H9 (cell line): ENCODE measurements at regions not wholly inside any gene's neighbourhood (a gene's known extent, or its start where the extent isn't known, plus 50 kb on each side); places are given as distances from the start of the nearest gene placed in this dataset.
"Not testable (repeated sequence)": the region's sequence is repeated elsewhere in the genome, so short reads cannot be mapped to it uniquely, and the experiment has no call there.

ENCODE experiments used
- DNase-seq: peaks from one replicate; pipeline ENCODE4 v3.0.0-alpha.2; 2017
- H2AFZ ChIP-seq: one replicate; pipeline ENCODE4 v1.6.1; 2013; ENCODE audit warnings: mild to moderate bottlenecking, low read length, control low read depth, moderate library complexity
- H2AK5ac ChIP-seq: 2 replicates; pipeline ENCODE4 v1.6.1; 2013; ENCODE audit warnings: low read length, control low read depth, mixed read lengths; ENCODE audit not compliant: insufficient read length
- H2BK120ac ChIP-seq: one replicate; pipeline ENCODE4 v1.6.1; 2013; ENCODE audit warnings: low read depth, mild to moderate bottlenecking, low read length, control low read depth, inconsistent platforms; ENCODE audit not compliant: poor library complexity, severe bottlenecking
- H2BK12ac ChIP-seq: 2 replicates; pipeline ENCODE4 v1.6.1; 2013; ENCODE audit warnings: low read length, control low read depth, mixed read lengths, low read depth; ENCODE audit not compliant: insufficient read length
- H2BK15ac ChIP-seq: 2 replicates; pipeline ENCODE4 v1.6.1; 2013; ENCODE audit warnings: low read depth, low read length, control low read depth
- H2BK20ac ChIP-seq: one replicate; pipeline ENCODE4 v1.6.1; 2013; ENCODE audit warnings: low read depth, mild to moderate bottlenecking, low read length, control low read depth, inconsistent platforms; ENCODE audit not compliant: poor library complexity, severe bottlenecking
- H2BK5ac ChIP-seq: 2 replicates; pipeline ENCODE4 v1.6.1; 2013; ENCODE audit warnings: low read length, control low read depth, mixed read lengths; ENCODE audit not compliant: insufficient read length
- H3K14ac ChIP-seq: 2 replicates; pipeline ENCODE4 v1.6.1; 2013; ENCODE audit warnings: low read length, control low read depth; ENCODE audit not compliant: insufficient read depth
- H3K18ac ChIP-seq: 2 replicates; pipeline ENCODE4 v1.6.1; 2013; ENCODE audit warnings: low read depth, mild to moderate bottlenecking, mixed read lengths, low read length, control low read depth; ENCODE audit not compliant: insufficient read length
- H3K23ac ChIP-seq: 2 replicates; pipeline ENCODE4 v1.6.1; 2013; ENCODE audit warnings: low read length, control low read depth, mixed read lengths, low read depth; ENCODE audit not compliant: insufficient read length
- H3K23me2 ChIP-seq: 2 replicates; pipeline ENCODE4 v1.6.1; 2013; ENCODE audit warnings: low read depth, mild to moderate bottlenecking, mixed read lengths, low read length, control low read depth; ENCODE audit not compliant: insufficient read length, poor library complexity, severe bottlenecking
- H3K27ac ChIP-seq: 2 replicates; pipeline ENCODE4 v1.5.1; 2013; ENCODE audit warnings: low read length, control low read depth, mixed read lengths, low read depth; ENCODE audit not compliant: insufficient read length
- H3K27me3 ChIP-seq: 2 replicates; pipeline ENCODE4 v1.6.1; 2013; ENCODE audit warnings: low read length, control low read depth, inconsistent platforms; ENCODE audit not compliant: insufficient read depth
- H3K4ac ChIP-seq: 2 replicates; pipeline ENCODE4 v1.6.1; 2013; ENCODE audit warnings: low read depth, mild to moderate bottlenecking, control low read depth, inconsistent platforms, low read length, moderate library complexity
- H3K4me1 ChIP-seq: 2 replicates; pipeline ENCODE4 v1.6.1; 2013; ENCODE audit warnings: low read length, control low read depth, inconsistent platforms; ENCODE audit not compliant: insufficient read depth
- H3K4me2 ChIP-seq: 2 replicates; pipeline ENCODE4 v1.6.1; 2013; ENCODE audit warnings: low read length, control low read depth, mixed read lengths; ENCODE audit not compliant: insufficient read length, insufficient read depth
- H3K56ac ChIP-seq: 2 replicates; pipeline ENCODE4 v1.6.1; 2013; ENCODE audit warnings: low read depth, mild to moderate bottlenecking, mixed read lengths, low read length, control low read depth; ENCODE audit not compliant: insufficient read length
- H3K79me1 ChIP-seq: 2 replicates; pipeline ENCODE4 v1.6.1; 2013; ENCODE audit warnings: low read depth, mild to moderate bottlenecking, moderate library complexity, low read length, control low read depth, inconsistent platforms; ENCODE audit not compliant: insufficient read depth, poor library complexity, severe bottlenecking
- H3K79me2 ChIP-seq: 2 replicates; pipeline ENCODE4 v1.6.1; 2013; ENCODE audit warnings: low read length, control low read depth, inconsistent platforms; ENCODE audit not compliant: insufficient read depth
- H3K9ac ChIP-seq: 2 replicates; pipeline ENCODE4 v1.6.1; 2013; ENCODE audit warnings: low read length, control low read depth, mixed read lengths; ENCODE audit not compliant: insufficient read length; ENCODE audit errors: extremely low read depth
- H3K9me3 ChIP-seq: one replicate; pipeline ENCODE4 v1.6.1; 2013; ENCODE audit warnings: low read depth, low read length, inconsistent platforms; ENCODE audit not compliant: control insufficient read depth
- H3T11ph ChIP-seq: one replicate; pipeline ENCODE4 v1.6.1; 2013; ENCODE audit warnings: mild to moderate bottlenecking, low read length, control low read depth, inconsistent platforms
- H4K20me1 ChIP-seq: one replicate; pipeline ENCODE4 v1.6.1; 2013; ENCODE audit not compliant: control insufficient read depth, insufficient read length, insufficient read depth
- H4K5ac ChIP-seq: 2 replicates; pipeline ENCODE4 v1.6.1; 2013; ENCODE audit warnings: low read depth, mild to moderate bottlenecking, mixed read lengths, low read length, control low read depth; ENCODE audit not compliant: insufficient read length
- H4K8ac ChIP-seq: replicated peaks from 2 replicates; pipeline ENCODE4 v1.6.1; 2013; ENCODE audit warnings: low read length, control low read depth, mixed read lengths, low read depth; ENCODE audit not compliant: insufficient read length
- H4K91ac ChIP-seq: 2 replicates; pipeline ENCODE4 v1.6.1; 2013; ENCODE audit warnings: low read depth, mild to moderate bottlenecking, moderate library complexity, mixed read lengths, low read length, control low read depth; ENCODE audit not compliant: insufficient read length
- H3K27ac Mint-ChIP-seq, 3 experiments: 2 replicates in 2 of 3; 3 replicates in 1 of 3; pipeline ENCODE4 v1.8.0; 2020 to 2021; ENCODE audit warnings: mixed read lengths in 3 of 3, mild to moderate bottlenecking in 1 of 3, moderate library complexity in 1 of 3
- H3K27me3 Mint-ChIP-seq: 2 replicates; pipeline ENCODE4 v1.8.0; 2021; ENCODE audit warnings: low read depth, mild to moderate bottlenecking, moderate library complexity, mixed read lengths
- H3K36me3 Mint-ChIP-seq, 3 experiments: 2 replicates in 2 of 3; 3 replicates in 1 of 3; pipeline ENCODE4 v1.8.0; 2020 to 2021; ENCODE audit warnings: low read depth in 3 of 3, mixed read lengths in 3 of 3; ENCODE audit not compliant: insufficient read depth in 1 of 3
- H3K4me1 Mint-ChIP-seq, 2 experiments: 2 replicates each; pipeline ENCODE4 v1.8.0; 2020; ENCODE audit warnings: mixed read lengths in 2 of 2
- H3K4me3 Mint-ChIP-seq, 2 experiments: 2 replicates in 1 of 2; 3 replicates in 1 of 2; pipeline ENCODE4 v1.8.0; 2020 to 2021; ENCODE audit warnings: mild to moderate bottlenecking in 2 of 2, mixed read lengths in 2 of 2, moderate library complexity in 1 of 2
- H3K9me3 Mint-ChIP-seq, 2 experiments: 2 replicates in 1 of 2; 3 replicates in 1 of 2; pipeline ENCODE4 v1.8.0; 2020; ENCODE audit warnings: mild to moderate bottlenecking in 2 of 2, mixed read lengths in 2 of 2, moderate library complexity in 1 of 2
- CTCF ChIP-seq: fragments of 200-600 bp; sonication (generic); conservative IDR thresholded peaks from 3 replicates; pipeline ENCODE4 v1.8.0; 2021; ENCODE audit warnings: antibody characterized with exemption, mild to moderate bottlenecking
- WGBS: extraction: QIAGEN DNeasy Blood & Tissue Kit; methylation state at CpG from one replicate; pipeline ENCODE4 v1.1.7; 2013; ENCODE audit warnings: missing lambda C conversion rate, low lambda C conversion rate, mixed read lengths; ENCODE audit not compliant: insufficient read length; ENCODE audit errors: extremely low coverage; 5-methylcytosine and 5-hydroxymethylcytosine counted together

GRCh38 chr1:157249326-157249725, 111.1 kb upstream of the ETV3 start:
- Histone ChIP-seq H4K5ac (no peak overlapping the region), H3K23ac (no peak overlapping the region), H2BK12ac (no peak overlapping the region), H3K9me3 (peaks cover 11% of the 10 kb centered on the region), H3K4me1 (no peaks in the 10 kb centered on the region), H2BK120ac (no peak overlapping the region), H2BK5ac (no peak overlapping the region), H3K27ac (no peak overlapping the region), H3K79me2 (no peaks in the 10 kb centered on the region), H4K91ac (no peak overlapping the region), H3K56ac (no peak overlapping the region), H3K4me2 (no peak overlapping the region), H2BK15ac (no peak overlapping the region), H4K8ac (no peak overlapping the region), H4K20me1 (no peaks in the 10 kb centered on the region), H3K79me1 (no peaks in the 10 kb centered on the region), H2AK5ac (no peak overlapping the region), H3K27me3 (no peaks in the 10 kb centered on the region), H3K4ac (no peak overlapping the region), H2BK20ac (no peak overlapping the region), H3T11ph (no peak overlapping the region), H3K14ac (no peak overlapping the region), H2AFZ (no peak overlapping the region), H3K9ac (no peak overlapping the region), H3K18ac (no peak overlapping the region), H3K23me2 (no peaks in the 10 kb centered on the region)
- Mint-ChIP-seq H3K27ac (no peak overlapping the region), H3K27me3 (peaks cover 3% of the 10 kb centered on the region; the same call in 1 of the 2 replicates), H3K4me3 (no peak overlapping the region), H3K4me1 (no peaks in the 10 kb centered on the region), H3K36me3 (peaks cover 8 to 16% (median 12%) of the 10 kb centered on the region in 3 experiments), H3K9me3 (peaks cover 19 to 22% of the 10 kb centered on the region in 2 experiments)
- no CpG with 5 or more reads among the region's 2 CpGs for WGBS
- TF ChIP-seq CTCF: no peak
- no peak for DNase-seq

- H2BK120ac ChIP-seq, H3K4me3 Mint-ChIP-seq, H3K14ac ChIP-seq, H4K20me1 ChIP-seq, H3K9me3 ChIP-seq, H4K91ac ChIP-seq, H3K4me1 Mint-ChIP-seq, H3K27me3 ChIP-seq, H3K23ac ChIP-seq, H3K79me1 ChIP-seq, H2BK5ac ChIP-seq, H3K27me3 Mint-ChIP-seq, H3K56ac ChIP-seq, H4K5ac ChIP-seq, H2AFZ ChIP-seq, H3K9ac ChIP-seq, H3K4ac ChIP-seq, H2BK20ac ChIP-seq, H3K9me3 Mint-ChIP-seq, H3K79me2 ChIP-seq, H2BK12ac ChIP-seq, H3K27ac Mint-ChIP-seq, H3K4me1 ChIP-seq, H3K36me3 Mint-ChIP-seq, H2BK15ac ChIP-seq, H3K18ac ChIP-seq, H3K4me2 ChIP-seq, H2AK5ac ChIP-seq, DNase-seq, H3K27ac ChIP-seq, H3T11ph ChIP-seq, H4K8ac ChIP-seq, H3K23me2 ChIP-seq: not testable (repeated sequence)
- no CpG with 5 or more reads among the region's 2 CpGs for whole genome bisulfite sequencing
Observed at GRCh38 chr1:157247764-157248049, 109.5 kb upstream of the ETV3 start.
